ENCODE measurements at regions not wholly inside any gene's neighbourhood (a gene's known extent, or its start where the extent isn't known, plus 50 kb on each side); places are given as distances from the start of the nearest gene placed in this dataset.

- no peak overlapping the region for H3K4me3 ChIP-seq (ENCODE audit: low read depth, low read length)
- no peak for DNase-seq (ENCODE audit: low read depth)
- no peak for TF ChIP-seq CTCF (IDR thresholded peaks at IDR 0.05; ENCODE audit: insufficient read depth, low read length)
Measured at GRCh38 chr1:73662526-73662925, 535.5 kb downstream of the LRRIQ3 start.

GRCh38 chr1:73659136-73659535, 538.8 kb downstream of the LRRIQ3 start:
- no peak overlapping the region for H3K4me3 ChIP-seq (ENCODE audit: low read depth, low read length)
- TF ChIP-seq CTCF (IDR thresholded peaks at IDR 0.05; ENCODE audit: insufficient read depth, low read length) = no peak
- no peak for DNase-seq (ENCODE audit: low read depth)

GRCh38 chr1:73654714-73655113, 543.3 kb downstream of the LRRIQ3 start:
- no peak for DNase-seq (ENCODE audit: low read depth)
- no peak overlapping the region for H3K4me3 ChIP-seq (ENCODE audit: low read depth, low read length)
- TF ChIP-seq CTCF (IDR thresholded peaks at IDR 0.05; ENCODE audit: insufficient read depth, low read length) = no peak

- TF ChIP-seq CTCF (IDR thresholded peaks at IDR 0.05; ENCODE audit: insufficient read depth, low read length) = no peak
- H3K4me3 ChIP-seq (ENCODE audit: low read depth, low read length) = no peak overlapping the region
- DNase-seq (ENCODE audit: low read depth) = no peak
Measured at GRCh38 chr1:73644198-73644597, 553.8 kb downstream of the LRRIQ3 start.

- TF ChIP-seq CTCF (IDR thresholded peaks at IDR 0.05; ENCODE audit: insufficient read depth, low read length) = no peak
- no peak overlapping the region for H3K4me3 ChIP-seq (ENCODE audit: low read depth, low read length)
- DNase-seq (ENCODE audit: low read depth) = no peak
Measured at GRCh38 chr1:73639494-73639893, 558.5 kb downstream of the LRRIQ3 start.

- TF ChIP-seq CTCF (IDR thresholded peaks at IDR 0.05; ENCODE audit: insufficient read depth, low read length) = no peak
- no peak overlapping the region for H3K4me3 ChIP-seq (ENCODE audit: low read depth, low read length)
- DNase-seq (ENCODE audit: low read depth) = no peak
Measured at GRCh38 chr1:73637264-73637663, 560.7 kb downstream of the LRRIQ3 start.

- DNase-seq (ENCODE audit: low read depth) = no peak
- no peak overlapping the region for H3K4me3 ChIP-seq (ENCODE audit: low read depth, low read length)
- no peak for TF ChIP-seq CTCF (IDR thresholded peaks at IDR 0.05; ENCODE audit: insufficient read depth, low read length)
Measured at GRCh38 chr1:73635021-73635420, 563.0 kb downstream of the LRRIQ3 start.

Measured in fibroblast of the aortic adventitia (primary cell).